ENCODE measurements at regions not wholly inside any gene's neighbourhood (a gene's known extent, or its start where the extent isn't known, plus 50 kb on each side); places are given as distances from the start of the nearest gene placed in this dataset.

DNA sequence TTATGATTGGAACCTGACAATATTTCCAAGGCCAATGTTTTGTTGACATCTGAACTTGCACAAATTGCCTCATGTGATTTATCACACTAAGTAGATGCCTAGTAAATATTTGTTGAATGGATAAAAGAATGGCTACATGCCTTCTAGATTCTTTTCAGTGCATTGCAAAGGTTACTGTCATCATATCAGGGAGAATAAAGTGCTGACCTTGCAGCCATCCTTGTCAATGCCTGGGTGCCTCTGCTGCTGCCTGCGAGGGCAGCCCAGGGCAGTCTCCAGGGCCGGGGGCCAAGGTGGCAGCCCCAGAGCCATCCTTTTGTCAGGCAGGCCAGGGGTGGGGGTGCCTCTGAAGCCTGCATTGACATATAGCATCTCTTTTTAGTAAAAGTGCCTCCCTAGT lies 325.6 kb upstream of the MTNR1B start:
- TF ChIP-seq POLR2AphosphoS5 (IDR thresholded peaks at IDR 0.05), result no peak
- DNase-seq, result no peak
- Histone ChIP-seq H3K27ac (no peak overlapping the region), H3K4me1 (peaks cover 0 to 6% (median 0%) of the 10 kb centered on the region in 4 donors), H3K36me3 (no peaks in the 10 kb centered on the region), H3K4me3 (no peak overlapping the region), H3K27me3 (no peaks in the 10 kb centered on the region), H3K9me3 (no peaks in the 10 kb centered on the region)
- intact Hi-C loops (cut with DNase I; ENCODE audit: low total_unique reads), result no loop called here
- WGBS, 5 donors, result 40 to 60% (median 47%) methylated on average over 2 of the region's 2 CpGs

DNA sequence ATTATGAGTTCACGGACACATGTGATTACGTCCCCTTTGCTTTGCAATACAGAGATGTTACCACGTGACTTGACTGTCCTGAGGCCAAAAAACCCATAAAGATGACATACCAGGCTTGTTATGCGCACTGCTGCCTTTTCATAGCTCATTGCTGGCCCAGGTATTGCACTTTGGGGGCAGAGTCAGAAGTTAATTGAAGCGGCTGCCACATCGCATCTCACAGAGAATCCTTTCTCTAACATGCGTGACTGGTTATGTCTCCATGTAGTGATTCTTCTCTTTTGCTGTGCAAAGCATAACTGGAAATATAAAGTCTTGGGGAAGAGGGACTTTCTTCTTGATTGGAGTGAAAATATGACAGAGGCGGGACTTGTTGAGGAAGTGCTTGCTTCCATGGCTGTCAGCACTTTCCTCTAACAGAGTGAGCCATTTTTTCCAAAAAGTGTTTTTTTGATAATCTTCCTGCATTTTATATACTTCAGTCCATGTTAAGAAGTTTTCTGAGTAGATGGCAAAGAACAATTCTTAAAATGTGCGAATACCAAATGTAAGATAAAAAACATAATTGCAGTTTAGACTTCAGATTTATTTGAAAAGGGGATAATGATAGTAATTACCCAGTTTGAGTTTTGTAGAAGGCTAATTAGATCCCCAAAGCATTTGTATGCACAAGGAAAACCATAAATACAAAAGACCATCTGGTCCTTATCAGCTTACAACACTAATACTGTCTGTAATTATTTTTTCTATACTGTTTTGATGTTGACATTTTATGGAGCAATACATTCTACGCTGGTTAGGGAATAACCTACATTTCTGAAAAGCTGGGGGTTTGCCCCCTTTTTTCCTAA lies 324.6 kb upstream of the MTNR1B start:
- DNase-seq, result no peak
- whole genome bisulfite sequencing, 5 donors, result 86 to 89% (median 88%) methylated on average over 10 of the region's 10 CpGs
- H3K4me1 ChIP-seq, result peaks cover 0 to 6% (median 0%) of the 10 kb centered on the region in 4 donors
- intact Hi-C loops (cut with DNase I; ENCODE audit: low total_unique reads), result no loop called here
- no peaks in the 10 kb centered on the region for H3K27me3 ChIP-seq
- H3K27ac ChIP-seq, result no peak overlapping the region
- TF ChIP-seq EP300 (IDR thresholded peaks at IDR 0.05) (no peak), POLR2AphosphoS5 (IDR thresholded peaks at IDR 0.05) (no peak), POLR2A (IDR thresholded peaks at IDR 0.05) (no peak)
- TF ChIP-seq, protein P1, sequence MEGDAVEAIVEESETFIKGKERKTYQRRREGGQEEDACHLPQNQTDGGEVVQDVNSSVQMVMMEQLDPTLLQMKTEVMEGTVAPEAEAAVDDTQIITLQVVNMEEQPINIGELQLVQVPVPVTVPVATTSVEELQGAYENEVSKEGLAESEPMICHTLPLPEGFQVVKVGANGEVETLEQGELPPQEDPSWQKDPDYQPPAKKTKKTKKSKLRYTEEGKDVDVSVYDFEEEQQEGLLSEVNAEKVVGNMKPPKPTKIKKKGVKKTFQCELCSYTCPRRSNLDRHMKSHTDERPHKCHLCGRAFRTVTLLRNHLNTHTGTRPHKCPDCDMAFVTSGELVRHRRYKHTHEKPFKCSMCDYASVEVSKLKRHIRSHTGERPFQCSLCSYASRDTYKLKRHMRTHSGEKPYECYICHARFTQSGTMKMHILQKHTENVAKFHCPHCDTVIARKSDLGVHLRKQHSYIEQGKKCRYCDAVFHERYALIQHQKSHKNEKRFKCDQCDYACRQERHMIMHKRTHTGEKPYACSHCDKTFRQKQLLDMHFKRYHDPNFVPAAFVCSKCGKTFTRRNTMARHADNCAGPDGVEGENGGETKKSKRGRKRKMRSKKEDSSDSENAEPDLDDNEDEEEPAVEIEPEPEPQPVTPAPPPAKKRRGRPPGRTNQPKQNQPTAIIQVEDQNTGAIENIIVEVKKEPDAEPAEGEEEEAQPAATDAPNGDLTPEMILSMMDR (IDR thresholded peaks at IDR 0.05), result no peak
- H3K9me3 ChIP-seq, result no peaks in the 10 kb centered on the region
- H3K36me3 ChIP-seq, result no peaks in the 10 kb centered on the region
- no peak overlapping the region for H3K4me3 ChIP-seq

DNA sequence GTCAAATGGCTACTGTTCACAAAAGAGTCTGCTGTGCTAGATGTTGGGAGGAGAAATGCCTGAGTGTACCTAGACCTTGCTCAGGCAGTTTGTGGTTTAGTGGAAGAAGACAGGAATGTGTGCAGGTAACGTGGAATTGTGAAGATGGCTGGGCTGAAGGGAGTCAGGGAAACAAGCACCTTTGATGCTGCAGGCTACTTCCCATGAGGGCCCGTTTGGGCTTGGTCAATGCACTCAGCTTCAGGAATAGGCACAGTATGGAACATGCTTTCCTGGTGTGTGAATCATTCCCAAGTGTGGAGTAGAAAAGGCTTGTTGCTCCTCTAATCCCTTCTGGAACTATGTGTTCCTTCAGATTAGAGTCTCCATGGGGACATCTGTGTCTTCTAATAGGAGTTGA lies 318.3 kb upstream of the MTNR1B start:
- Histone ChIP-seq H3K36me3 (no peaks in the 10 kb centered on the region), H3K4me3 (no peak overlapping the region), H3K9me3 (no peaks in the 10 kb centered on the region), H3K27me3 (no peaks in the 10 kb centered on the region), H3K4me1 (no peaks in the 10 kb centered on the region), H3K27ac (no peak overlapping the region)
- TF ChIP-seq POLR2AphosphoS5 (IDR thresholded peaks at IDR 0.05), result no peak
- TF ChIP-seq POLR2A (IDR thresholded peaks at IDR 0.05), result no peak
- no peak for TF ChIP-seq EP300 (IDR thresholded peaks at IDR 0.05)
- TF ChIP-seq, protein P1 (IDR thresholded peaks at IDR 0.05), result no peak
- DNase-seq, result no peak
- intact Hi-C loops (cut with DNase I; ENCODE audit: low total_unique reads), result no loop called here
- WGBS, 5 donors, result 60 to 84% (median 76%) methylated on average over 2 of the region's 2 CpGs

DNA sequence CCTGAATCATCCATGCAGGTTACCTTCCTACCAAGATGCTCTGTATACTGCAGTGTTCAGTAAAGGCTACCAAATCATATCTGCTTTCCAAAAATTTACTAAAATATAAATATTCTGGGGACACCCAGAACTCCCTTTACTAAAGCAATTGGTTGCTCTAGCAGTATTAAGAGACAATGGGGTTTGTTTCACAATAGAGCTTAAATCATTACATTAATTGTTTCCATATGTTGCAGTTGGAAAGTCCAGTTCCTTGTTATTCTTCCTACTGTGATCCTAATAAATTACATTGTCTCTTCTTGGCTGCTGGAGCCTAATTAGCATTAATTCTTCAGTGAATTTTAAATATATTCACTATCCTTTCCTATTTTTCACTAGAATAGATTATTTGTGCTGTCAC lies 316.0 kb upstream of the MTNR1B start:
- no peaks in the 10 kb centered on the region for H3K36me3 ChIP-seq
- H3K27me3 ChIP-seq, result no peaks in the 10 kb centered on the region
- intact Hi-C loops (cut with DNase I; ENCODE audit: low total_unique reads), result no loop called here
- H3K9me3 ChIP-seq, result no peaks in the 10 kb centered on the region
- H3K4me1 ChIP-seq, result no peaks in the 10 kb centered on the region
- no peak for DNase-seq
- TF ChIP-seq, protein P1 (IDR thresholded peaks at IDR 0.05), result no peak
- TF ChIP-seq POLR2A (IDR thresholded peaks at IDR 0.05) (no peak), EP300 (IDR thresholded peaks at IDR 0.05) (no peak), POLR2AphosphoS5 (IDR thresholded peaks at IDR 0.05) (no peak)
- H3K27ac ChIP-seq, result no peak overlapping the region
- H3K4me3 ChIP-seq, result no peak overlapping the region

DNA sequence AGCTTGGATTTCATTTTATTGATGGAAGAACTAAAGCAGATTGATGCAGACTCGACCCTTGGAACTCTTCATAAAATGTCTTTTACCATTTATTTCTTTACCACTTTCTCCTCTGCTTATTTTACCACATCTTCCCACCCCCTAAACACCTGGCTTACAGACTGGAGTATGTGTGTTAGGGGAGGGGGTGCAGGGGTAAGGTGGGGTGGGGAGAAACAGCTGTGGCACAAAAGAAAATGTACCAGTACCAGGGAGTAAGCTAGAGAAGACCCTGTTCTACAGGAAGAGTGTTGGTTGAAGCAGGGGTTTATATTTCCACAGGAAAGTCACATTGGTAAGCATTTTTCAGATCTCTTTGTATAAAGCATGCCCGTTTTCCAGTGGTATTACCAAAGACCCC lies 312.7 kb upstream of the MTNR1B start:
- WGBS, 5 donors, result 60 to 73% (median 61%) methylated on average over 2 of the region's 2 CpGs
- Histone ChIP-seq H3K9me3 (no peaks in the 10 kb centered on the region), H3K4me3 (no peak overlapping the region), H3K4me1 (no peaks in the 10 kb centered on the region), H3K27ac (no peak overlapping the region), H3K27me3 (no peaks in the 10 kb centered on the region), H3K36me3 (no peaks in the 10 kb centered on the region)
- intact Hi-C loops (cut with DNase I; ENCODE audit: low total_unique reads), result no loop called here
- TF ChIP-seq, protein P1 (IDR thresholded peaks at IDR 0.05), result no peak
- TF ChIP-seq EP300 (IDR thresholded peaks at IDR 0.05), result no peak
- no peak for TF ChIP-seq POLR2AphosphoS5 (IDR thresholded peaks at IDR 0.05)
- no peak for TF ChIP-seq POLR2A (IDR thresholded peaks at IDR 0.05)
- no peak for DNase-seq

All from stomach (tissue), 8 donors.